ENCODE measurements at regions not wholly inside any gene's neighbourhood (a gene's known extent, or its start where the extent isn't known, plus 50 kb on each side); places are given as distances from the start of the nearest gene placed in this dataset.

DNA sequence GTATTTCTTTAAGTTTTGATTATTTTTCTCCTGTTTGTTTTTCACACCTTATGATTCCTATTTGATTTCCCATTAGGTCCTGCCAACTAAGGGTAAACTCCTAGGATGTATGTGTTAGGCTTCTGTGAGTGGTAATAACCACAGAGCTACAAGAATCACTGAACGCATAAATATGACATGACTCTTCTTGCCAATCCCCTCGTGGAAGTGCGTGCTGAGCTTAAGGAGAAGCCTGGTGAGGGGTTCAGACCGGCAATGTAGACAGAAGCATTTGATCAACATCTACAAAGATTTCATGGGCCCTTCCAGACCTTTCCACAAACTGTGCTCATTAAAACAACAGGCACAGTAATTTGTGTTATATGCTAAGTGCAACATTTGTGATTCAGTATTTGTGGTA, 273.8 kb upstream of the SNX7 start:
- TF ChIP-seq EGR1 (IDR thresholded peaks at IDR 0.05) (no peak), NFIC (IDR thresholded peaks at IDR 0.05) (no peak), YY1 (IDR thresholded peaks at IDR 0.05; ENCODE audit: low read depth) (no peak), TEAD4 (IDR thresholded peaks at IDR 0.05) (no peak), FOXM1 (IDR thresholded peaks at IDR 0.05; ENCODE audit: borderline replicate concordance, low read depth) (no peak), EP300 (IDR thresholded peaks at IDR 0.05; ENCODE audit: borderline replicate concordance) (no peak), TAF1 (IDR thresholded peaks at IDR 0.05; ENCODE audit: low read depth) (no peak), CEBPB (IDR thresholded peaks at IDR 0.05) (no peak), ZBTB7A (IDR thresholded peaks at IDR 0.05; ENCODE audit: low read depth) (no peak), CREB1 (IDR thresholded peaks at IDR 0.05; ENCODE audit: low read depth) (no peak), TCF12 (IDR thresholded peaks at IDR 0.05; ENCODE audit: low read depth) (no peak), RAD21 (IDR thresholded peaks at IDR 0.05; ENCODE audit: low read depth) (no peak)
- TF ChIP-seq, protein P1, sequence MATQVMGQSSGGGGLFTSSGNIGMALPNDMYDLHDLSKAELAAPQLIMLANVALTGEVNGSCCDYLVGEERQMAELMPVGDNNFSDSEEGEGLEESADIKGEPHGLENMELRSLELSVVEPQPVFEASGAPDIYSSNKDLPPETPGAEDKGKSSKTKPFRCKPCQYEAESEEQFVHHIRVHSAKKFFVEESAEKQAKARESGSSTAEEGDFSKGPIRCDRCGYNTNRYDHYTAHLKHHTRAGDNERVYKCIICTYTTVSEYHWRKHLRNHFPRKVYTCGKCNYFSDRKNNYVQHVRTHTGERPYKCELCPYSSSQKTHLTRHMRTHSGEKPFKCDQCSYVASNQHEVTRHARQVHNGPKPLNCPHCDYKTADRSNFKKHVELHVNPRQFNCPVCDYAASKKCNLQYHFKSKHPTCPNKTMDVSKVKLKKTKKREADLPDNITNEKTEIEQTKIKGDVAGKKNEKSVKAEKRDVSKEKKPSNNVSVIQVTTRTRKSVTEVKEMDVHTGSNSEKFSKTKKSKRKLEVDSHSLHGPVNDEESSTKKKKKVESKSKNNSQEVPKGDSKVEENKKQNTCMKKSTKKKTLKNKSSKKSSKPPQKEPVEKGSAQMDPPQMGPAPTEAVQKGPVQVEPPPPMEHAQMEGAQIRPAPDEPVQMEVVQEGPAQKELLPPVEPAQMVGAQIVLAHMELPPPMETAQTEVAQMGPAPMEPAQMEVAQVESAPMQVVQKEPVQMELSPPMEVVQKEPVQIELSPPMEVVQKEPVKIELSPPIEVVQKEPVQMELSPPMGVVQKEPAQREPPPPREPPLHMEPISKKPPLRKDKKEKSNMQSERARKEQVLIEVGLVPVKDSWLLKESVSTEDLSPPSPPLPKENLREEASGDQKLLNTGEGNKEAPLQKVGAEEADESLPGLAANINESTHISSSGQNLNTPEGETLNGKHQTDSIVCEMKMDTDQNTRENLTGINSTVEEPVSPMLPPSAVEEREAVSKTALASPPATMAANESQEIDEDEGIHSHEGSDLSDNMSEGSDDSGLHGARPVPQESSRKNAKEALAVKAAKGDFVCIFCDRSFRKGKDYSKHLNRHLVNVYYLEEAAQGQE (IDR thresholded peaks at IDR 0.05; ENCODE audit: low read depth), result no peak
- TF ChIP-seq, protein P2, sequence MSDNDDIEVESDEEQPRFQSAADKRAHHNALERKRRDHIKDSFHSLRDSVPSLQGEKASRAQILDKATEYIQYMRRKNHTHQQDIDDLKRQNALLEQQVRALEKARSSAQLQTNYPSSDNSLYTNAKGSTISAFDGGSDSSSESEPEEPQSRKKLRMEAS (IDR thresholded peaks at IDR 0.05), result no peak
- TF ChIP-seq, protein P3, sequence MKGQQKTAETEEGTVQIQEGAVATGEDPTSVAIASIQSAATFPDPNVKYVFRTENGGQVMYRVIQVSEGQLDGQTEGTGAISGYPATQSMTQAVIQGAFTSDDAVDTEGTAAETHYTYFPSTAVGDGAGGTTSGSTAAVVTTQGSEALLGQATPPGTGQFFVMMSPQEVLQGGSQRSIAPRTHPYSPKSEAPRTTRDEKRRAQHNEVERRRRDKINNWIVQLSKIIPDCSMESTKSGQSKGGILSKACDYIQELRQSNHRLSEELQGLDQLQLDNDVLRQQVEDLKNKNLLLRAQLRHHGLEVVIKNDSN (IDR thresholded peaks at IDR 0.05), result no peak

DNA sequence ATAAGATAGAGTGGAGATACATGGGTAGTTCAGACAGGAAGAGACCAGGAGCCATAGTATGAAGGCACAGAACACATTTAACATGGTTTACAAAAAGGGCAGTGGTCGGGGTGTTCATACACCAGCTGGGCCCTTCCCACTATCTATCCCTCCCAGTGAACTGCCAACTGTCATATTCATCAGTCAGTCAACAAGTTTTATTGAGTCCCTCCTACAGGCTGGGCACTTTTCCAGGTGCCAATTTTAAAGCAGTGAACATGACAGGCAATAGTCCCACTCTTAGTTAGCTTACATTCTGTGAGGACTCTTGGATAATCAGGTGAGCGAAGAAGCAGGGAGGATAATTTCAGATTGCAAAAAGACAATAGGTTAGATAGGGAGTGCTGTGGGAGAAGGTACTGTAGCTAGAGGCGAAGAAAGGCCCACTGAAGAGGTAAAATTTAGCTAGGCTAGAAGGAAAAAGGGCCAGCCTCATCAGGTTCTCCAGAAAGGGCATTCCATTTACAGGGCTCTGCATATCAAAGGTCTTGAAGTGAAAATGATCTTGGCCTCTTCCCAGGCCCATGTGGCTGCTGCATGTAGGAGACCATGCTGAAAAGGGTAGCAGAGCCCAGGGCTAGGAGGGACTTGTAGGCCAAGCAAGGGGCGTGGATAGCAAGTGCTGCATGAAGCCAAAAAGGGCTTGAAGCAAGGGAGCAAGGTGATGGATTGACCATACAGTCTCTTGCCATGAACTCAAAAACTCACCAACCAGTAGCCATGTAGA, 274.7 kb upstream of the SNX7 start:
- TF ChIP-seq FOXM1 (IDR thresholded peaks at IDR 0.05; ENCODE audit: borderline replicate concordance, low read depth) (no peak), RAD21 (IDR thresholded peaks at IDR 0.05; ENCODE audit: low read depth) (no peak), TAF1 (IDR thresholded peaks at IDR 0.05; ENCODE audit: low read depth) (no peak), EGR1 (IDR thresholded peaks at IDR 0.05) (no peak), ZBTB7A (IDR thresholded peaks at IDR 0.05; ENCODE audit: low read depth) (no peak), TCF12 (IDR thresholded peaks at IDR 0.05; ENCODE audit: low read depth) (no peak), NFIC (IDR thresholded peaks at IDR 0.05) (no peak)
- TF ChIP-seq, protein P3 (IDR thresholded peaks at IDR 0.05), result no peak
- TF ChIP-seq, protein P2 (IDR thresholded peaks at IDR 0.05), result no peak

DNA sequence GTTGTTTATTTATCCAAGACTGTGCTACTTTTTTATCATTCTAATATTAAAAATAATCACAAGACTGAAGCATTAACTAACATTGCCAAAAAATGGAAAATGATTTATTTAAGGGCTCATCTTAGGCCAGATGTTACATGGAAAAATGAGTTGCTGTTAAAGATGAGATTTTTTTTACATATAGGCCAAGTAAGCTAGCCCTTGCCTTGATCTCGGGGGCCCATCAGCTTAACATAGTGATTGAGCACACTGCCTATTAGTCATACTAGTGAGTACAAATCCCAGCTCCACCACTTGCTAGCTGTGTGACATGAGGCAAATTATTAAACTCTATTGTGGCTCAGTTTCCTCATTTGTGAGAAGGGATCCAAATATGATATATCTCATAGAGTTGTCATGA, 275.9 kb upstream of the SNX7 start:
- TF ChIP-seq FOXM1 (IDR thresholded peaks at IDR 0.05; ENCODE audit: borderline replicate concordance, low read depth) (no peak), CREB1 (IDR thresholded peaks at IDR 0.05; ENCODE audit: low read depth) (no peak), EGR1 (IDR thresholded peaks at IDR 0.05) (no peak), YY1 (IDR thresholded peaks at IDR 0.05; ENCODE audit: low read depth) (no peak), RAD21 (IDR thresholded peaks at IDR 0.05; ENCODE audit: low read depth) (no peak), ZBTB7A (IDR thresholded peaks at IDR 0.05; ENCODE audit: low read depth) (no peak)

DNA sequence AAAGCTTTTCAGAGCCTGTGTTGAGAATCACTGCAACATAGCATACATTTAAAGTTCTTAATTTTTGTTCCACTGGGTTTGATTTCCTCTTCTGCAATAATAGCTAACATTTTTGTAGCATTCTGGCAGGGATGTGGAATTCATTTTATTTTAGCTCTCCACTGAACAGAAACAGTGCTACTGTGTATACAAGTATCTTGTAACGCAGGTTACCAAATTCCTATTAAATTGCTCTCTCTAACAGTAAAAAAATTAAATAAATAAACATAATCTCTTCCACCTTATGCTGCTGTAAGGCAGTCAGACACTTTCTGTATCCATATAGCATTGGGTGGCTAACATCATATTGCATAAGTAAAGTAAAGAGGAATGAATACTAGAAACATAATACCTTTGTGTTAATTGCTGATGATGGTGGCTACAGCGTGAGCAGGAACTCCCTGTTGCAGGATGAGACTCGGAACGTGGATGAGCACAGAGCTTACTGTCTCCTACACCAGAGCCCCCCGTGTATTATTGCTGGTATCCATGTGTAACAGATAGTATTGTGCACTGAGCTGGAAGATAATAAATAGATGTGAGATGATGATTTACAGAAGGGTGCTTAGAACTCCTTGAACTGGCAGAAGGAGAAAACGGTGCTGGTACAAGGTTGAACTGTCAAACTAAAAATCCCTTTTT, 276.9 kb upstream of the SNX7 start:
- TF ChIP-seq TCF12 (IDR thresholded peaks at IDR 0.05; ENCODE audit: low read depth), result no peak
- no peak for TF ChIP-seq EGR1 (IDR thresholded peaks at IDR 0.05)
- TF ChIP-seq, protein P3 (IDR thresholded peaks at IDR 0.05), result no peak

DNA sequence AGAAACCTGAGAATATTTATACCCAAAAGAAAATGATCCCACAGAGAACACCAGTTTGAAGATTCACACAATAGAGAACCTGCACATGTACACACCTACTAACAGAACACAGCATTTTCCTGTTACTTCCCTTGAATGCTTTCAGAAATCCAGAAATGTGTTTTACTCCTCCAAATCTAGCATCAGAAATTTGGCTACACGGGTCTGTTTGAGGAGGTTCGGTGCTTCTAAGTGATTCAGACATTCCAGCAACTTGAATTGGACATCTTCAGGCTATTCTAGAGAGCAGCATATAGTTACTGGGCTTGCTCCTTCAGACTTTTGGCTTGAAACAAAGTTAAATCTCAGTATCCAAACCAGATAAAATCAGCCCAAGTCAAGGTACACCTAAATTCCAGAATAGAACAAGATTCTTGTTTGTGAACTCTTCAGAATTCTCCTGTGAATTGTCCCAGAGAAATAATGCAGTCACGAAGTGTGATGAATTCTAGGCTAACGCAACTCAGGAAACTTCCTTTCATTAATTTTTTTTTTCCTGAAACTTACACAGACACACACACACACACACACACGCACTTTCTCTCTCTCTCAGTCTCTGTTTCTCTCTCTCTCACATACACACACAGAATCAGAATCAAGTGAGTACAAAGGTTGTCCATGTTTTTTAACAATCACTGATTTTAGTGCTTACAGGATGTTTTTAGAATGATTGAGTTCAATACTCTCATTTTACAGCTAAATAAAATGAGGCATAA, 278.4 kb upstream of the SNX7 start:
- TF ChIP-seq TCF12 (IDR thresholded peaks at IDR 0.05; ENCODE audit: low read depth) (no peak), TEAD4 (IDR thresholded peaks at IDR 0.05) (no peak), RAD21 (IDR thresholded peaks at IDR 0.05; ENCODE audit: low read depth) (no peak), EGR1 (IDR thresholded peaks at IDR 0.05) (no peak), TAF1 (IDR thresholded peaks at IDR 0.05; ENCODE audit: low read depth) (no peak), EP300 (IDR thresholded peaks at IDR 0.05; ENCODE audit: borderline replicate concordance) (no peak)
- TF ChIP-seq, protein P2 (IDR thresholded peaks at IDR 0.05), result no peak
- TF ChIP-seq, protein P1 (IDR thresholded peaks at IDR 0.05; ENCODE audit: low read depth), result no peak

Measured in Ishikawa (cell line).